Activated CD4-positive, alpha-beta memory T cell treated with anti-CD3 and anti-CD28 coated beads for 36 hours (primary cell): ENCODE measurements at regions not wholly inside any gene's neighbourhood (a gene's known extent, or its start where the extent isn't known, plus 50 kb on each side); places are given as distances from the start of the nearest gene placed in this dataset.

ENCODE experiments used
- CTCF ChIA-PET: fragments of 350-600 bp; sonication (Branson Sonifier 250); formaldehyde crosslinking; loops from one replicate; lab custom pipeline; 2021; ENCODE audit warnings: antibody characterized with exemption, inconsistent platforms; lab: Charles Lee
- POLR2A ChIA-PET: fragments of 350-600 bp; sonication (Branson Sonifier 250); formaldehyde crosslinking; loops from one replicate; lab custom pipeline; 2021; ENCODE audit warnings: antibody characterized with exemption; lab: Charles Lee
- DNase-seq: peaks from one replicate; pipeline ENCODE4 v3.0.0-alpha.2; 2020
- H3K27ac Mint-ChIP-seq: one replicate; pipeline ENCODE4 v1.8.0; 2021; ENCODE audit warnings: mixed read lengths
- H3K27me3 Mint-ChIP-seq: one replicate; pipeline ENCODE4 v1.8.0; 2021; ENCODE audit warnings: mixed read lengths
- H3K36me3 Mint-ChIP-seq: one replicate; pipeline ENCODE4 v1.8.0; 2021; ENCODE audit warnings: mixed read lengths
- H3K4me1 Mint-ChIP-seq: one replicate; pipeline ENCODE4 v1.8.0; 2021; ENCODE audit warnings: low read depth, mixed read lengths
- H3K4me3 Mint-ChIP-seq: one replicate; pipeline ENCODE4 v1.8.0; 2021; ENCODE audit warnings: mild to moderate bottlenecking, mixed read lengths
- H3K9me3 Mint-ChIP-seq: one replicate; pipeline ENCODE4 v1.8.0; 2021; ENCODE audit warnings: mixed read lengths
- intact Hi-C: fragments of 100-400 bp; cut with micrococcal nuclease; formaldehyde crosslinking; loops from one replicate; pipeline ENCODE4 v1.15.1; 2023

GRCh38 chr11:111006227-111006626 is 239.3 kb upstream of the POU2AF2 start:
- Mint-ChIP-seq H3K27me3 (peaks cover 6% of the 10 kb centered on the region), H3K4me3 (no peak overlapping the region), H3K4me1 (no peaks in the 10 kb centered on the region), H3K27ac (no peak overlapping the region), H3K36me3 (no peaks in the 10 kb centered on the region), H3K9me3 (no peaks in the 10 kb centered on the region)
- CTCF ChIA-PET = no interaction called here
- intact Hi-C loops = no loop called here
- no peak for DNase-seq
- POLR2A ChIA-PET = no interaction called here

GRCh38 chr11:111001986-111002611 is 243.4 kb upstream of the POU2AF2 start:
- Mint-ChIP-seq H3K9me3 (no peaks in the 10 kb centered on the region), H3K27ac (no peak overlapping the region), H3K4me3 (no peak overlapping the region), H3K4me1 (no peaks in the 10 kb centered on the region), H3K27me3 (no peaks in the 10 kb centered on the region), H3K36me3 (no peaks in the 10 kb centered on the region)
- ChIA-PET CTCF (no interaction called here), POLR2A (no interaction called here)
- intact Hi-C loops = no loop called here
- no peak for DNase-seq

- Mint-ChIP-seq H3K9me3 (no peaks in the 10 kb centered on the region), H3K4me1 (no peaks in the 10 kb centered on the region), H3K4me3 (no peak overlapping the region), H3K27ac (no peak overlapping the region), H3K36me3 (no peaks in the 10 kb centered on the region), H3K27me3 (no peaks in the 10 kb centered on the region)
- ChIA-PET CTCF (no interaction called here), POLR2A (no interaction called here)
- intact Hi-C loops = no loop called here
- no peak for DNase-seq
Measured at GRCh38 chr11:111001081-111001430, 244.5 kb upstream of the POU2AF2 start.

GRCh38 chr11:111000400-111001080 is 245.0 kb upstream of the POU2AF2 start:
- intact Hi-C loops = no loop called here
- no peaks in the 10 kb centered on the region for H3K4me1 Mint-ChIP-seq
- H3K4me3 Mint-ChIP-seq = no peak overlapping the region
- no peaks in the 10 kb centered on the region for H3K27me3 Mint-ChIP-seq
- H3K9me3 Mint-ChIP-seq = no peaks in the 10 kb centered on the region
- POLR2A ChIA-PET = no interaction called here
- DNase-seq = no peak
- no peaks in the 10 kb centered on the region for H3K36me3 Mint-ChIP-seq
- CTCF ChIA-PET = no interaction called here
- H3K27ac Mint-ChIP-seq = no peak overlapping the region

- POLR2A ChIA-PET = no interaction called here
- H3K27ac Mint-ChIP-seq = no peak overlapping the region
- H3K4me1 Mint-ChIP-seq = no peaks in the 10 kb centered on the region
Measured at GRCh38 chr11:110992481-110992880, 253.0 kb upstream of the POU2AF2 start.

GRCh38 chr11:110991661-110992355 is 253.7 kb upstream of the POU2AF2 start:
- intact Hi-C loops = no loop called here
- H3K36me3 Mint-ChIP-seq = no peaks in the 10 kb centered on the region
- ChIA-PET POLR2A (no interaction called here), CTCF (no interaction called here)
- H3K9me3 Mint-ChIP-seq = no peaks in the 10 kb centered on the region
- H3K4me1 Mint-ChIP-seq = no peaks in the 10 kb centered on the region
- no peak overlapping the region for H3K27ac Mint-ChIP-seq
- no peak overlapping the region for H3K4me3 Mint-ChIP-seq
- no peaks in the 10 kb centered on the region for H3K27me3 Mint-ChIP-seq
- DNase-seq = no peak

More at GRCh38 chr11:110992481-110992880, 253.0 kb upstream of the POU2AF2 start:
- Mint-ChIP-seq H3K9me3 (no peaks in the 10 kb centered on the region), H3K27me3 (no peaks in the 10 kb centered on the region), H3K36me3 (no peaks in the 10 kb centered on the region), H3K4me3 (no peak overlapping the region)
- CTCF ChIA-PET = no interaction called here
- DNase-seq = no peak
- intact Hi-C loops = no loop called here

GRCh38 chr11:110990311-110990710 is 255.2 kb upstream of the POU2AF2 start:
- DNase-seq = no peak
- no peak overlapping the region for H3K4me3 Mint-ChIP-seq
- H3K27ac Mint-ChIP-seq = no peak overlapping the region
- ChIA-PET POLR2A (no interaction called here), CTCF (no interaction called here)
- no peaks in the 10 kb centered on the region for H3K36me3 Mint-ChIP-seq
- intact Hi-C loops = no loop called here
- no peaks in the 10 kb centered on the region for H3K27me3 Mint-ChIP-seq
- H3K4me1 Mint-ChIP-seq = no peaks in the 10 kb centered on the region
- no peaks in the 10 kb centered on the region for H3K9me3 Mint-ChIP-seq

- no peaks in the 10 kb centered on the region for H3K36me3 Mint-ChIP-seq
- H3K4me1 Mint-ChIP-seq = no peaks in the 10 kb centered on the region
- H3K9me3 Mint-ChIP-seq = no peaks in the 10 kb centered on the region
- no peaks in the 10 kb centered on the region for H3K27me3 Mint-ChIP-seq
- intact Hi-C loops = no loop called here
- CTCF ChIA-PET = no interaction called here
- no peak overlapping the region for H3K4me3 Mint-ChIP-seq
- no peak for DNase-seq
- POLR2A ChIA-PET = no interaction called here
- no peak overlapping the region for H3K27ac Mint-ChIP-seq
Measured at GRCh38 chr11:110989428-110990133, 255.9 kb upstream of the POU2AF2 start.

GRCh38 chr11:110988671-110989070 is 256.9 kb upstream of the POU2AF2 start:
- CTCF ChIA-PET = no interaction called here
- H3K36me3 Mint-ChIP-seq = no peaks in the 10 kb centered on the region
- POLR2A ChIA-PET = no interaction called here
- H3K27ac Mint-ChIP-seq = no peak overlapping the region
- no peaks in the 10 kb centered on the region for H3K4me1 Mint-ChIP-seq
- intact Hi-C loops = no loop called here
- no peak for DNase-seq
- H3K9me3 Mint-ChIP-seq = no peaks in the 10 kb centered on the region
- H3K27me3 Mint-ChIP-seq = no peaks in the 10 kb centered on the region
- no peak overlapping the region for H3K4me3 Mint-ChIP-seq

GRCh38 chr11:110986016-110986415 is 259.5 kb upstream of the POU2AF2 start:
- H3K36me3 Mint-ChIP-seq = no peaks in the 10 kb centered on the region
- H3K4me1 Mint-ChIP-seq = no peaks in the 10 kb centered on the region
- no peak overlapping the region for H3K4me3 Mint-ChIP-seq
- no peaks in the 10 kb centered on the region for H3K9me3 Mint-ChIP-seq
- ChIA-PET CTCF (no interaction called here), POLR2A (no interaction called here)
- intact Hi-C loops = no loop called here
- no peaks in the 10 kb centered on the region for H3K27me3 Mint-ChIP-seq
- H3K27ac Mint-ChIP-seq = no peak overlapping the region
- no peak for DNase-seq

GRCh38 chr11:110985547-110985946 is 260.0 kb upstream of the POU2AF2 start:
- POLR2A ChIA-PET = no interaction called here
- no peak overlapping the region for H3K27ac Mint-ChIP-seq
- DNase-seq = no peak
- CTCF ChIA-PET = no interaction called here
- no peaks in the 10 kb centered on the region for H3K36me3 Mint-ChIP-seq
- no peaks in the 10 kb centered on the region for H3K27me3 Mint-ChIP-seq
- no peak overlapping the region for H3K4me3 Mint-ChIP-seq
- intact Hi-C loops = no loop called here
- H3K9me3 Mint-ChIP-seq = no peaks in the 10 kb centered on the region
- H3K4me1 Mint-ChIP-seq = no peaks in the 10 kb centered on the region

GRCh38 chr11:110984693-110985092 is 260.8 kb upstream of the POU2AF2 start:
- ChIA-PET POLR2A (no interaction called here), CTCF (no interaction called here)
- H3K27ac Mint-ChIP-seq = no peak overlapping the region
- no peaks in the 10 kb centered on the region for H3K4me1 Mint-ChIP-seq
- H3K4me3 Mint-ChIP-seq = no peak overlapping the region
- intact Hi-C loops = no loop called here
- H3K9me3 Mint-ChIP-seq = no peaks in the 10 kb centered on the region
- no peak for DNase-seq
- no peaks in the 10 kb centered on the region for H3K36me3 Mint-ChIP-seq
- H3K27me3 Mint-ChIP-seq = no peaks in the 10 kb centered on the region
